ENCODE measurements at regions not wholly inside any gene's neighbourhood (a gene's known extent, or its start where the extent isn't known, plus 50 kb on each side); places are given as distances from the start of the nearest gene placed in this dataset.
"Not testable (repeated sequence)": the region's sequence is repeated elsewhere in the genome, so short reads cannot be mapped to it uniquely, and the experiment has no call there.

DNA sequence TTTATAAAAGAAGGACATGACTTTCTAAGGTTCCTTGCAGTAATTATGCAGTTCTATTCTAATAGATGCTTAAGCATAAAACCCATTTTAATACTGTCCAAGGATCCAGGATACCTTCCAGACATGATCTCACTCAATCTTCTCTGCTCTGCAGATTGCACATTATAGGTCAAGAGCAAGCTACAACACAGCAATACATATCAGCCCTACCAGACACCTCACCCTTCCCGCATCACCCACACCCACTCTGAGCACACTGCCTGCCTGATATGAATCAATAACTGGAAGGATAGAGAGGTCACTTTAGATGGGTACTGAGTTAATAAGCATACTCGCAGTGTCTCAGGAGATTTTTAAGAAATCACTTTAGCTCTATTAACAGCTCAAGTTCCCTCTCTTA, 166.5 kb upstream of the NBPF9 start:
- FAIRE-seq; DNase-seq (ENCODE audit: extremely low spot score, insufficient read length, low read depth): not testable (repeated sequence)

DNA sequence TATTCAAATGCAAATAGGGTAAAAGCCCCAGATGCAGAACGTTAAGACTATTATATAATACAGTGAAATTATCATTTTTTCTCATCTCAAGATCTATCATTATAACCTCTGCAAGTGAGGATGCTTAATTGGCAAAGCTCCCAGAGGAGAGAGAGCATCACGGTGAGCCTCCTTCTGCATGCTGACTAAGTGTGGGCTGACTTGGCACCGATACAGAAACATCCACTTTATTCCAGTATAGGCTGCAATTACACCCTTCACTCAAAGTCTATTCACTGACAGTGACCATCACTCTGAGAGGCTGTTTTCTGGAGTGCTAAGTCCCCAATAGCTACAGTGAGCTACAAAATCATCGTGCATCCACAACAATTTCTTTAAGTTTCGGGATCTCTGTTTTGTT, 171.1 kb upstream of the NBPF9 start:
- FAIRE-seq; DNase-seq (ENCODE audit: extremely low spot score, insufficient read length, low read depth): not testable (repeated sequence)

DNA sequence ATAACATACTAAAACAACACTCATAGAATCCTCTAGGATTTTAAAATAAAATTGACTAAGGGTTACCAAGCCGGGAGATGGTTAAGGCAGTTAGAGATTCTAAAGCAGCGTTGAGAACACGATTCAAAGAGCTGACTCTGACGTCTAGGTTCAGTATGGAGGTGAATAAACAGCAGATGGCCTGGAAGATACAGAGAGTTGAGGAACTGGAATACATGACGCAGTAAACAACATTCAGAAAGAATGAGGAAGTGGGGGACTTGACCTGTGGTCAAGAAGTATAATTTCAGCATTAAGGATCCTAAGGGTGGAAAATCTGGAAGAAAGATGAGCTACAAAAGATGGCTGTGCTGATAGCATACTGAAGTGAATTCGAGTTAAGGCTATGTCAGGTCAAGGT, 172.5 kb upstream of the NBPF9 start:
- not testable (repeated sequence) for FAIRE-seq

DNA sequence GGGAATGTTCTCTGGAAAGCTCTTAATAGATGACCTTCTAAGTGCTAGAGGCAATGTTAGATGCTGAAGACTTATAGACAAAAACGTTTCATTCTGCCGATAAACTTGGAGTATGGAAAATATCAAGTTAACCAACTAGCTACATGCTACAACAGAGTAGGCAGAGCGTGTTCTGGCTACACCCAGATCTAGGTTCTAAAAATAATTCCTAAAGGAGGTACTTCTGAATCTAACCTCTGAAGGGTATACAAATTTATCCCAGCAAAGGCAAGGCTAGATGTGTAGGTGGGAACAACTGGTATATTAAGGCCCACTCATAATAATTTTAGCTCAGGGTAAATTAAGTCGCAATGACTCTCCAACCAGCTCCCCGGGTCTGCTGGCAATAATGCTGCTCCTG, 173.1 kb upstream of the NBPF9 start:
- DNase-seq (ENCODE audit: extremely low spot score, insufficient read length, low read depth); FAIRE-seq: not testable (repeated sequence)

More for the DNA sequence above, 172.5 kb upstream of the NBPF9 start:
- DNase-seq (ENCODE audit: extremely low spot score, insufficient read length, low read depth) = not testable (repeated sequence)

GRCh38 chr1:149278156-149278555, 174.8 kb upstream of the NBPF9 start:
- DNase-seq (ENCODE audit: extremely low spot score, insufficient read length, low read depth); FAIRE-seq: not testable (repeated sequence)

GRCh38 chr1:149279015-149279414, 175.7 kb upstream of the NBPF9 start:
- not testable (repeated sequence) for DNase-seq (ENCODE audit: extremely low spot score, insufficient read length, low read depth); FAIRE-seq

DNA sequence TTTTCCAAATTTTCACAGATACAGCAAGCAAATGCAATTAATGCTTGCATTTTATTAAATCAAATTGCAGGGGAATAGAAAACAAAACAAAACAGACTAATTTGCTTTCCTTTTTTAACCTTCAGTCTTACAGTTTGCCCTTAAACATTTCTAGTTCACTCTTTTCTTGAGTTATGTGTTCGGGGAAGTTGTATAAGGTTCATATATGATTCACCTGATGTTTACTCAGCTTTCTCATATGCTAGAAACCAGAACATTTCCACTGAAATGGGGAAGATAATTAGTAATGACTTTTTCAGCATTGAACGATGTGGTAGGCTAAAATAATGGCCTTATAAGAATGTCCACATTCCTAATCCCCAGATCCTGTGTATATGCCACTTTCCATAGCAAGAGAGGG, 176.2 kb upstream of the NBPF9 start:
- not testable (repeated sequence) for FAIRE-seq; DNase-seq (ENCODE audit: extremely low spot score, insufficient read length, low read depth)

DNA sequence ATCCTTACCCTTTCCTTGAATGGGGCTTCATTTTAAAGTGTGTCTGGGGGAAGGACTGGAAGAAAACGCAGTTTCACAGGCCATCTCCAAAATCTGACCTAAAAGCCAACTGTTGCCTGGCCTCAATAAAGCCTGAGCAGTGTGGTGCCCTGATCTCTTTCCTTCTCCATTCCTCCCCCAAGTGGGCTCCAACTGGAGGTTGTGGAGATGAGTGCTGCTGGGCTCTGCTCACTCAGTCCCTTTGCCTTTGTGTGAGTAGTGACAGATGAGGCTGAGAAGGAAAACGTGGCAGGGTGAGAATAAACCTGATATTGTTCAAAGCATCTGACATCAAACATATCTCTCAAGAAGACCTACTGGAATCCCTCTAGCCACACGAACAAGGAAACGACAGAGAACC, 181.4 kb upstream of the NBPF9 start:
- not testable (repeated sequence) for DNase-seq (ENCODE audit: extremely low spot score, insufficient read length, low read depth); FAIRE-seq

GRCh38 chr1:149285205-149285604, 181.9 kb upstream of the NBPF9 start:
- FAIRE-seq; DNase-seq (ENCODE audit: extremely low spot score, insufficient read length, low read depth): not testable (repeated sequence)

DNA sequence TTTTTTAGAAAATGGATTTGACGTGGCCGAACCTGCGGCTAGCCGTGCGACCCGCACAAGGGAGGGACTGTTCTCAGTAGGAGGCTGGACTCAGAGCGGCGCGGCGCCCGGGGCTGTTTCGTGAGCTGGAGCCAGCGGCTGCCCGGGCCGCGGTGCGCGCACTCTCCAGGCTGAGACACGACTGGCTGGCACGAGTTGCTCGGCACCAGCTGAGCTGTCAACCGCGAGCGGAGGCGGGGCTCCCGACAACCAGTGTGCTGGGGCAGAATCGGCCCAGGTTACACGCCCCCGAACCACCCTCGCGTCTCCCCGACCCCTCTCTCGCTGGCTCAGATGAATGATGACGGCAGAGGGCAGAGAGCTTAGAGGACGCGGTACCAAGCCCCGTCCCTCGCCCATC, 182.3 kb upstream of the NBPF9 start:
- not testable (repeated sequence) for DNase-seq (ENCODE audit: extremely low spot score, insufficient read length, low read depth); FAIRE-seq

DNA sequence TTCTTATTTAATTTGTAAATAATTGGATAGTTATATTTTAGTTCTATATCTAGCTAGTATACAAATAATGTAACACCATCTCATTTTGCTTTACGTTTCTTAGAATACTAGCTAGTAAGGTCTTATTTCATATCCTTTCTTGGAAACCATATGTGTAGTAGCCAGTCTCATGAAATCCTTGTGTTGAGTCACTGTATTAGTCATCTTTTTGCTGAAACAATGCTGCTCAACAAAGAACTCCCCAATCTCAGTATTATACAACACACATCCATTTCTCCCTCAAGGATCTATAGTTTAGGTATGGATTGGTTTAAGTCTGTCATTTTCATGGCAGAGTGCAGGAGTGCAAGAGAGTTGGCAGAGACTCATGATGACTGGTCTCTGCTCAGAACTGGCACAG, 185.2 kb upstream of the NBPF9 start:
- not testable (repeated sequence) for DNase-seq (ENCODE audit: extremely low spot score, insufficient read length, low read depth); FAIRE-seq

DNA sequence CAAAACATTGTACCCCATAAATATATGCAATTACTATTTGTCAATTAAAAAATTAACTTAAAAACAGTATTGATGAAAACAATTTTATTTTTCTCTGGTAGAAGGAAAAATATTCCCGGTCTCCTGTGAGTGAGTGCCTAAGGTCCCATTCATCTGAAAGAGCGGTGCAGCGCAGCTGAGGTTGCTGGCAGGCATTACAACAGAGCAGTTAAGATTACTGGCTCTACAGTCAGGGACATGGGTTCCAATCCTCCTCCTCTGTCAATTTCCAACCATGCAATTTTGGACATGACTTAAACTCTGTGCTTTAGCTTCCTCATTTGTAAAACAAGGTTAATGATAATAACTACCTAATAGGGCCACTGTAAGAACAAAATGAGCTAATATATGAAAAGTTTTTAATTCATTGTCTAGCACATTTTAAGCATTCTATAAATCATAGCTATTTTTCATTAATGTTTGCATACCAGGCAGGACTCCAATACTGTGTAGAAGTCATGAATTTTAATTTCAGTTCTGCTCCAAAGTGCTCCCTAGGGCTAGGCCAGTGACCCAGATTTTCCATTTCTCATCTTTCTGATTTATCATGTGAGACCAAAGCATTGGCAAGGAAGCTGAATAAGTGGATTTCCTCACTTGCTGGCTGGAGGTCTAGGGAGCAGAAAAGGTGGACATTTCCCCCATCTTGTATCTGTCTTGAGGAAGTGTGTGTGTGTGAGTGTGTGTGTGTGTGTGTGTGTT, 174.2 kb upstream of the NBPF19 start:
- DNase-seq (ENCODE audit: extremely low spot score, insufficient read length, low read depth); FAIRE-seq: not testable (repeated sequence)

GRCh38 chr1:149301282-149301681, 173.6 kb upstream of the NBPF19 start:
- not testable (repeated sequence) for FAIRE-seq; DNase-seq (ENCODE audit: extremely low spot score, insufficient read length, low read depth)

DNA sequence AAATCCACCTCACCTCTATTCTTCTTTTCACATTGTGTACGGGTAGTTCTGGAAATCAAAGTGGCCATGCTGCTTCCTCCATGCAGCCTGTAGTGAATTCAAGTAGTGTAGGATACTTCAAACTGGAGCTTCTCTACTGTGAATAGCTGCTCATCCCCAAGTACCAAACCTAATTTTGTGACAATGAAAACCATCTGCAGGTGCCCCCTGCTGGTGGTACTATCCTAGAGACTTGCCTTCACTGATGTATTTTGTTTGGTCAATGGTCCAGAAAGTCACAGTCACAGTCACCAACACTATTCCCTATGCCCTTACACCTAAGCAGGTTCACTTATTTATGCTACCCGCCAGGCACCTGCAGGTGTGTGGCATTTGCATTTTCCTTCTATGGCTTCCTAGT, 170.0 kb upstream of the NBPF19 start:
- DNase-seq (ENCODE audit: extremely low spot score, insufficient read length, low read depth); FAIRE-seq: not testable (repeated sequence)

- FAIRE-seq; DNase-seq (ENCODE audit: extremely low spot score, insufficient read length, low read depth): not testable (repeated sequence)
Measured at GRCh38 chr1:149307640-149308039, 167.2 kb upstream of the NBPF19 start.

DNA sequence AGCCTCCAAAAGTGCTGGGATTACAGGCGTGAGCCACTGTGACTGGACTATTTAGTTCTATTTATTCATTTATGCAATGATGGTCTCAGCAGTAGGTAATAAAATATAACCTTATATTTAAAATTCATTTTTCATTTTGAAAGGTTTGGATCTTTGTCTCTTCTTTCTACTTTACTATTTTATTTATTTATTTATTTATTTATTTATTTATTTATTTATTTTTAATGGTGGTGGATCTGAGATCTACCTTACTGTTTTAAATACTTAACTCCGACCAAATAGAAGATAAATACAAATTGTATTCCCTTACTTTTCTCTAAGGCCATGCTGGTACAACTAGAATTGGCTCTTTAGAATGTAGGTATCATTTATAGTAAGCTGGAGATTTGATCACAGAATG, 159.9 kb upstream of the NBPF19 start:
- not testable (repeated sequence) for DNase-seq (ENCODE audit: extremely low spot score, insufficient read length, low read depth); FAIRE-seq

DNA sequence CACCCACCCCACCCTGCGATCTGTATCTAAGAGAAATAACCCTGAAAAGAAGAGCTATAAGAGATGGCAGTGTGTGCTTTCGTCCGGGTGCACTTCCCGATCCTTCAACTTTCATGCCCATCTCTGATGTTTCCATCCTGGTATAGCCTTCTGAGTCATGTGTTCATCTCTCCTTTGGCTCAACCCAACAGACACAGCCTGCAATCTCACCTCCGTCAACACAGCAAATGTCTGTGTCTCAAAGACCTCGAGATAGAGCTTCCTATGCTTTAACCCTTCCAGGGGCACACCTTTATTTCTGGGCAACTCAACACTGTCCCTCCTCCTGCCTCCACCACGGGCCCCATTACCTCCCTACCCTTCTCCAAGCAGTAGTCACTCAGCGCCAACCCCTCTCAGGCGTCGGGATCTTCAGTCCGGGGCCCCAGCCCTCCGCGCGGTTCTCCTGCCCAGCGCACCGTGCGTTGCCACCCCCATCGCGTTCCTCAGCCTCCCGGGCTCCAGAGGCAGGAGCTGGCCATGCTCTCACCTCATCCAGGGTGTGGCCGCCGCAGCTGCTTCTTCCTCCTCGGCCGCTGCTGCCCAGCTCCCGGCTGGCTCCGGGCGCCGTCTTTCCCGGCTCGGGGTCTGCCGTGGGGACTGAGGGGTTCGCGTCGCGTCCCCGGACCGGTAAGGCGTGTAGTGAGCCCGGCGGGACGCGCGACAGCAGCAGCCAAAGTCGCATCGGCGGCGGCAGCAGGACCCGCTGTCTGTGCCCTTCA, 153.7 kb upstream of the NBPF19 start:
- FAIRE-seq; DNase-seq (ENCODE audit: extremely low spot score, insufficient read length, low read depth): not testable (repeated sequence)

- DNase-seq (ENCODE audit: extremely low spot score, insufficient read length, low read depth); FAIRE-seq: not testable (repeated sequence)
Measured at GRCh38 chr1:149321732-149322016, 153.2 kb upstream of the NBPF19 start.

- not testable (repeated sequence) for DNase-seq (ENCODE audit: extremely low spot score, insufficient read length, low read depth)
Measured at GRCh38 chr1:149330081-149330335, 144.8 kb upstream of the NBPF19 start.

GRCh38 chr1:149336082-149336481, 138.8 kb upstream of the NBPF19 start:
- not testable (repeated sequence) for DNase-seq (ENCODE audit: extremely low spot score, insufficient read length, low read depth); FAIRE-seq

More at GRCh38 chr1:149330081-149330335, 144.8 kb upstream of the NBPF19 start:
- not testable (repeated sequence) for FAIRE-seq

- DNase-seq (ENCODE audit: extremely low spot score, insufficient read length, low read depth); FAIRE-seq: not testable (repeated sequence)
Measured at GRCh38 chr1:149338221-149338691, 136.6 kb upstream of the NBPF19 start.
